ENCODE measurements at regions not wholly inside any gene's neighbourhood (a gene's known extent, or its start where the extent isn't known, plus 50 kb on each side); places are given as distances from the start of the nearest gene placed in this dataset.
"Not testable (repeated sequence)": the region's sequence is repeated elsewhere in the genome, so short reads cannot be mapped to it uniquely, and the experiment has no call there.

DNA sequence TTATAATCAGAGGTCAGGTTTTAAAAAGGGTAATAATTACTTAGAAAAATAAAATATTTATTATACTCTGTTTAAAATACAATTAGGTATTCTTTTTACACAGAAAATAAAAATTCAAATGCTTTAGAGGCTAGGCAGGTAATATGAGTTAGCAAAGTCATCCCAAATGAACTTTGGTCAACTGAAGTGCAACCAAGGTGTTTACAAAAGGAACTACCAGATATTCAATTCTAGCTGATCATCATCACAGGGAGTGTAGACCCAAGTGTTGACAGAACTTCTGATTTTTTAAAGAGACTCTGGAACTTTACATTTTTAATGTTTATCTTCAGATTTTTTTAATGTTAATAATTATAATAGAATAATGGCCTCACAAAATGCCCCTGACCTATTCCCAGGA lies 59.3 kb upstream of the COL5A2 start:
- no peaks in the 10 kb centered on the region for H3K4me1 Mint-ChIP-seq

DNA sequence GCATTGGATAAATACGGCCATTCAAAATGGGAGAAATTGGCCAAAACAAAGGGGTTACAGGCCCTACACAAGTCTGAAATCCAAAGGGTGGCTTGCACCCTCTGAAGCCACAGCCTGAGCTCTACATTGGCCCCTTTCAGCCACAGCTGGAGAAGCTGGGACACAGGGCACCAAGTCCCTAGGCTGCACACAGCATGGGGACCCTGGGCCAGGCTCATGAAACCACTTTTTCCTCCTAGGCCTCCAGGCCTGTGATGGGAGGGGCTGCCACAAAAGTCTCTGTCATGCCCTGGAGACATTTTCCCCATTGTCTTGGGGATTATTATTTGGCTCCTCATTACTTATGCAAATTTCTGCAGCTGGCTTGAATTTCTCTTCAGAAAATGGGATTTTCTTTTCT lies 64.3 kb upstream of the COL5A2 start:
- H3K27ac Mint-ChIP-seq (ENCODE audit: unreplicated experiment): not testable (repeated sequence)

More for the DNA sequence above, 59.3 kb upstream of the COL5A2 start:
- Mint-ChIP-seq H3K4me3 (no peak overlapping the region), H3K36me3 (ENCODE audit: low read depth) (peaks cover 7% of the 10 kb centered on the region), H3K9me3 (peaks cover 7% of the 10 kb centered on the region), H3K27ac (ENCODE audit: unreplicated experiment) (no peak overlapping the region), H3K27me3 (ENCODE audit: low read depth) (no peaks in the 10 kb centered on the region)
- DNase-seq (ENCODE audit: low read depth, low spot score): no peak
- TF ChIP-seq, protein P1, sequence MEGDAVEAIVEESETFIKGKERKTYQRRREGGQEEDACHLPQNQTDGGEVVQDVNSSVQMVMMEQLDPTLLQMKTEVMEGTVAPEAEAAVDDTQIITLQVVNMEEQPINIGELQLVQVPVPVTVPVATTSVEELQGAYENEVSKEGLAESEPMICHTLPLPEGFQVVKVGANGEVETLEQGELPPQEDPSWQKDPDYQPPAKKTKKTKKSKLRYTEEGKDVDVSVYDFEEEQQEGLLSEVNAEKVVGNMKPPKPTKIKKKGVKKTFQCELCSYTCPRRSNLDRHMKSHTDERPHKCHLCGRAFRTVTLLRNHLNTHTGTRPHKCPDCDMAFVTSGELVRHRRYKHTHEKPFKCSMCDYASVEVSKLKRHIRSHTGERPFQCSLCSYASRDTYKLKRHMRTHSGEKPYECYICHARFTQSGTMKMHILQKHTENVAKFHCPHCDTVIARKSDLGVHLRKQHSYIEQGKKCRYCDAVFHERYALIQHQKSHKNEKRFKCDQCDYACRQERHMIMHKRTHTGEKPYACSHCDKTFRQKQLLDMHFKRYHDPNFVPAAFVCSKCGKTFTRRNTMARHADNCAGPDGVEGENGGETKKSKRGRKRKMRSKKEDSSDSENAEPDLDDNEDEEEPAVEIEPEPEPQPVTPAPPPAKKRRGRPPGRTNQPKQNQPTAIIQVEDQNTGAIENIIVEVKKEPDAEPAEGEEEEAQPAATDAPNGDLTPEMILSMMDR (conservative IDR thresholded peaks at IDR 0.05): no peak

DNA sequence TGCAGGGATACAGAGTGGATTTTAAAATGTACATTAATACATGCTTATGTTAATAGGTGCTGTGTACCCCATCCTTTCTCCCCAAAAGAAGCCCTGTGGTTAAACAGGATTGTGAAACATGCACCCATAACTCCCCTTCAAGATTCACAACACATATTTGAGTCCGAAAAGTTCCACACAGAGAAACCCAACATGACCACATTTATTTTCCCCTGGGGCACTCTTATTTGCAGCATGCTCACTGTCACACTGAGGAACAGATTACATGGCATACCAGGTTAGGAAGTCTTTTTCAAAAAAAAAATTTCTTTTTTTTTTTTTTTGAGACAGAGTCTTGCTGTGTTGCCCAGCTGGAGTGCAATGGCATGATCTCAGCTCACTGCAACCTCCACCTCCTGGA lies 67.7 kb upstream of the COL5A2 start:
- Mint-ChIP-seq H3K4me1 (no peaks in the 10 kb centered on the region), H3K27me3 (ENCODE audit: low read depth) (no peaks in the 10 kb centered on the region), H3K4me3 (no peak overlapping the region), H3K9me3 (peaks cover 19% of the 10 kb centered on the region), H3K27ac (ENCODE audit: unreplicated experiment) (no peak overlapping the region), H3K36me3 (ENCODE audit: low read depth) (peaks cover 13% of the 10 kb centered on the region)
- TF ChIP-seq, protein P1 (conservative IDR thresholded peaks at IDR 0.05): no peak
- no peak for DNase-seq (ENCODE audit: low read depth, low spot score)

More for the DNA sequence above, 64.3 kb upstream of the COL5A2 start:
- peaks cover 13% of the 10 kb centered on the region for H3K36me3 Mint-ChIP-seq (ENCODE audit: low read depth)
- not testable (repeated sequence) for H3K4me1 Mint-ChIP-seq; H3K27me3 Mint-ChIP-seq (ENCODE audit: low read depth); DNase-seq (ENCODE audit: low read depth, low spot score); H3K4me3 Mint-ChIP-seq
- H3K9me3 Mint-ChIP-seq: peaks cover 16% of the 10 kb centered on the region

DNA sequence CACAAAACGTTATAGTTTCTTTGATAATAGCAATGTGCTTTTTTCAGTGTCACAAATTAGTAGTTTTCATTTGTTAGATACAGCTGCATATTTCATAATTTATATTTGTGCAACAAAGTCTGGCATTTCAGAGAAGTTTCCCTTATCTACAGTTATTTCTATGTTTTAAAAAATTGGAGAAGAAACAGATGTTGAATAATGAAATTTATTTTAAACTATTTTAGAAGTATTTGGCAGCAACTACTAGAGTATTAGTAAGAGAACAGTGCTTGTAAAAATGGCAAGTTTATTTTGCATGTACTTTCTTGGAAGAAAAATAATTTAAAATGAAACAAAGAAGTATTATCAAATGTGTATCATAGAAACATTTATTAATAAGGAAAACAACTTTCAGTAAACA lies 68.6 kb upstream of the COL5A2 start:
- H3K9me3 Mint-ChIP-seq: peaks cover 15% of the 10 kb centered on the region
- no peak overlapping the region for H3K27ac Mint-ChIP-seq (ENCODE audit: unreplicated experiment)
- no peaks in the 10 kb centered on the region for H3K27me3 Mint-ChIP-seq (ENCODE audit: low read depth)
- H3K4me3 Mint-ChIP-seq: no peak overlapping the region
- H3K36me3 Mint-ChIP-seq (ENCODE audit: low read depth): peaks cover 9% of the 10 kb centered on the region
- DNase-seq (ENCODE audit: low read depth, low spot score): no peak
- no peaks in the 10 kb centered on the region for H3K4me1 Mint-ChIP-seq
- TF ChIP-seq, protein P1 (conservative IDR thresholded peaks at IDR 0.05): no peak

DNA sequence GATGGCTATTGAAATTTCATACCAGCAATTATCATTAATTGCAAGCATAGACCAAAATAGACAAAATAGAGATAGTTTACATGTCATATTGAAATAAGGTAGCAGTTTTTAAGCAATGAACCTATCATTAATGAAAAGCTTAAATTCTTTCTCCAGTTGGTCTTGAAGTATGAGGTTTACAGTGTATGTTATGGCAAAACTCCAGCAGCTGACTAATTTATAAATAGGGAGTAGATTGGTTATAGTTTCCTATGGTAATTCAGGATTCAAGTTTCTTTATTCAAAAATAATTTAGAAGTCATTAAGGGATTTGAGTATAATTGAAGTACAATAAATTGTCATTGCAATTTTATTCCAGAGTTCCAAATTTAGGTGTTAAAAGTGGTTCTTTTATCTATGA lies 69.6 kb upstream of the COL5A2 start:
- H3K27me3 Mint-ChIP-seq (ENCODE audit: low read depth): no peaks in the 10 kb centered on the region
- peaks cover 11% of the 10 kb centered on the region for H3K9me3 Mint-ChIP-seq
- TF ChIP-seq, protein P1 (conservative IDR thresholded peaks at IDR 0.05): no peak
- no peaks in the 10 kb centered on the region for H3K4me1 Mint-ChIP-seq
- DNase-seq (ENCODE audit: low read depth, low spot score): no peak
- H3K36me3 Mint-ChIP-seq (ENCODE audit: low read depth): peaks cover 4% of the 10 kb centered on the region
- no peak overlapping the region for H3K27ac Mint-ChIP-seq (ENCODE audit: unreplicated experiment)
- no peak overlapping the region for H3K4me3 Mint-ChIP-seq

DNA sequence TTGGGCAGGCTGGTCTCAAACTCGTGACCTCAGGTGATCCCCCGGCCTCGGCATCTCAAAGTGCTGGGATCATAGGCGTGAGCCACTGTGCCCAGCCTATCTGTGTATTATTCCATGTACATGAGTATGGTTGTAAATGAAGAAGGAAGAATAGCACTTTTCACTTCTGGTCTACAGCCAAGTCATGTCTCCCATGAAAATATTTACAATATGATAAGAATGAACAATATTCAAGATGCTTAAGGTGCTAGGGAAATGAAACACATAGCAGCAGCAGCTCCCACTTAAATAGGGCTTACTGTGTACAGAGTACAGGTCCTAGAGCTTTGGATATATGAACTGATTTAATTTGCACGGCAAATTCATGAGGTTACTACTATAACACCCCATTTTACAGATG lies 70.3 kb upstream of the COL5A2 start:
- Mint-ChIP-seq H3K27ac (ENCODE audit: unreplicated experiment) (no peak overlapping the region), H3K9me3 (peaks cover 4% of the 10 kb centered on the region), H3K4me1 (no peaks in the 10 kb centered on the region), H3K4me3 (no peak overlapping the region), H3K27me3 (ENCODE audit: low read depth) (no peaks in the 10 kb centered on the region), H3K36me3 (ENCODE audit: low read depth) (no peaks in the 10 kb centered on the region)
- TF ChIP-seq, protein P1 (conservative IDR thresholded peaks at IDR 0.05): no peak
- DNase-seq (ENCODE audit: low read depth, low spot score): no peak
